Fibroblast of skin of right biceps (primary cell): ENCODE measurements at regions not wholly inside any gene's neighbourhood (a gene's known extent, or its start where the extent isn't known, plus 50 kb on each side); places are given as distances from the start of the nearest gene placed in this dataset.
"Not testable (repeated sequence)": the region's sequence is repeated elsewhere in the genome, so short reads cannot be mapped to it uniquely, and the experiment has no call there.

Experiments
- DNase-seq: peaks from one replicate; pipeline ENCODE4 v3.0.0-alpha.2; 2013

- not testable (repeated sequence) for DNase-seq
Observed at GRCh38 chr9:39463696-39464095, 108.2 kb downstream of the SPATA31A1 start.

GRCh38 chr9:39464122-39464777, 108.8 kb downstream of the SPATA31A1 start:
- DNase-seq, result peak; percentile 81

DNA sequence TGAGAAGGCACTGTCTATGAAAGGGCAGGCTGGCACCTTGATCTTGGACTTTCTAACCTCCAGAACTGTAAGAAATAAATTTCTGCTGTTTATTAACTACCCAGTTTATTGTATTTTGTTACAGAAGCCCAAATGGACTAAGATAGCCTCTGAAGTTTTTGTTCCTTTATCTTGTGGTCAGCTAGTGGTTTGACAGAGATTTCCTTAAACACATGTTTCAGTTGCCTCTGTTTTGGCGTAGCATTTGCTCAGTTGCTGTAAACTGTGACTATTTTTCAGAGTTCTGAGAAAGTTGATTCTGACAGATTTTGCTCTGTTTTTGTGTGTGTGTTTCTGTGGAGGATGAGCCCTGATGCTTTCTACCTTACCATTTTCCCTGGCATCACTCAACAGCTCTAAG, 119.0 kb downstream of the SPATA31A1 start:
- not testable (repeated sequence) for DNase-seq

- DNase-seq, result not testable (repeated sequence)
Observed at GRCh38 chr9:39483073-39483472, 127.6 kb downstream of the SPATA31A1 start.

- DNase-seq, result not testable (repeated sequence)
Observed at GRCh38 chr9:39483880-39484279, 128.4 kb downstream of the SPATA31A1 start.

GRCh38 chr9:39484292-39484691, 128.8 kb downstream of the SPATA31A1 start:
- not testable (repeated sequence) for DNase-seq

DNA sequence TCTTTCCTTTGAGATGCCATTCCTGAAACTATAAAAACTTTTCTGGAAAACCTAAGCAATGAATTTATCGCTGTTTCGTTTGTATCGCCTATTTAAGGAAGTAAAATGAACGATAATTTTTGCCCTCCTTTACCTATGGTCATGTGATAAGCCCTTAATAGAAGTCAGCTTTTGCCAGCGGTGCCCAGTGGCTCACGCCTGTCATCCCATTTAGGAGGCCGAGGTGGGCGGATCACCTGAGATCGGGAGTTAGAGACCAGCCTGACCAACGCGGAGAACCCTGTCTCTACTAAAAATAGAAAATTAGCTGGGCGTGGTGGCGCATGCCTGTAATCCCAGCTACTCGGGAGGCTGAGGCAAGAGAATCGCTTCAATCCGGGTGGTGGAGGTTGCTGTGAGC, 132.0 kb downstream of the SPATA31A1 start:
- not testable (repeated sequence) for DNase-seq

GRCh38 chr9:39496248-39496647, 140.8 kb downstream of the SPATA31A1 start:
- not testable (repeated sequence) for DNase-seq

- not testable (repeated sequence) for DNase-seq
Observed at GRCh38 chr9:39503178-39503577, 147.7 kb downstream of the SPATA31A1 start.

DNA sequence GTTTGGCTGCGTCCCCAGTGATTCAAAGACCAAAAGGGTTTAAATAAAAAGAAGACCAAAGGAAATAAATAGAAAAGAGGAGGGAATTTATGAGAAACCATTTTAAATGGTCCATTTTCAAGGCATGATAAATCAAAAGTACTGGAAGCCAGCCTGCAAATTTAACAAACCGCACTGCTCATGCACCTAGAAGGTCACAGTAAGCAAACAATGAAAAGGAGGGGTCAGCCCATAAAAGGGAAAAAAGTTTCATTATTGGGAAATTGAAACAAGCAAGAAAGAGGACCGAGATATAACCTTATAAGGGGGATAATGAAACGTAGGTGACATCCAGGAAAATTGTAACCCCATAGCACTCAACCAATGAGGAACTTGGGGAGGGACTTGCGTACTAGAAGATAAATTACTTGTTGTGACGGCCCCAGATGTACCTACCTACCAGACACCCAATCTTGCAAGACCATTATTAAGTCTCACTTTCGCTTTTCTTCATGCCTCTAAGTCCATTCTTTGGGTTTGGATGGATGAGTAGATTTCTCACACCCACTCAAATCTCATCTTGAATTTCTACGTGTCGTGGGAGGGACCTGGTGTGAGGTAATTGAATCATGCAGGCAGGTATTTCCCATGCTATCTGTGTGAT, 172.0 kb downstream of the SPATA31A1 start:
- not testable (repeated sequence) for DNase-seq

DNA sequence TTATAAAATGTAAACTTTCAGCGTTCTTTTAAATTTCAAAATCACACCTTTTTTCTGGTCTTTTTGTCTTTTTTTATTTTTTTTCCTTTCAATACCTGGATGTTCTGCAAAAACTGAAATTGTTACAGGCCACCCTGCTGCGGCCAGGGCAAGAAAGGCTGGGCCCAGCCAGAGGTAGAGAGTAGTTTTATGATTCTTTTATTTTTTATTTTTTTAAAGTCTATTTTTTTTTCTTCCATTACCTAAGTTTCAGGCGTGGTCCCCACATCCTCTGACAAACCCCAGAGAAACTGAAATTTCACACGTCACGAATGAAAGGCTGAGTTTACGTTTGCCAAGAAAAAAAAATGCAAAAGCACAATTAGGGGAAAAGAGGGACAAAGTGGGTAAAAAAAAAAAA, 177.1 kb downstream of the SPATA31A1 start:
- DNase-seq, result not testable (repeated sequence)

GRCh38 chr9:39533001-39533762, 177.7 kb downstream of the SPATA31A1 start:
- DNase-seq, result not testable (repeated sequence)

DNA sequence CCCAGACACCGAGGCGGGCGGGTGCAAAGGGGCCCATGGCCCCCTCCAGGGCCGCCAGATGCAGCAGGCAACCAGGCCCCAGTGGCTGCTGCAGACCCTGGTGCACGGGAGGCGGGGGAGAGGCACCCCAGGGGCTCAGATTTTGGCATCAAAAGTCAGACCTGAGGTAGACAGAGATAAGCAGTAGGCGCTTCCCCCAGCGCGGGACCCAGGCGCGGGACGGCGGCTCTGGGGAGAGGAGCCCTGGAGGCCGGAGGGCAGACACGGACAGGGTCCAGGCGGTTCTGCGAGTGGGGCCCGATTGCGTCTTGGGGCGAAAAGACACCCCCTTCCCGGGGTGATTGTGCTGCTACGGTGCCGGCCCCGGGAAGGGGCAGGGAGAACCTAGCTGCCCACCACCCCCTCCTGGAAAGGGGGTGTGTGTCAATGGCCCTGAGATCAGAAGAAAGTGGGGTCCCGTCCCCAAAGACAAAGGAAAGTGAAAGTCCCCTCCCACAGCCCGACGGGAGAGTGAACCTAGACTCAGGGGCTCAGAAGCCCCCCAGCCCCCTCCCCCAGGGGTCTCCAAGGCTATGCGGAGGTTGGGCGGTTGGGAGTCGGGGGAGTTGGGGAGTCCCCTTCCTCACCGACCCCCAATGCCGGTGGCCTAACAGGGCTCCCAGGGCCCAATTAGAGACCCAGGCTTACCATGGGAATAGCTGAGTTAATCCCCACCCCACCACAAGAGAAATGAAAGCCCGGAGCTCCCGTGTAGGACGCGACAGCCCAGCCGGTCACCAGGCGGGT, 178.5 kb downstream of the SPATA31A1 start:
- DNase-seq, result not testable (repeated sequence)

DNA sequence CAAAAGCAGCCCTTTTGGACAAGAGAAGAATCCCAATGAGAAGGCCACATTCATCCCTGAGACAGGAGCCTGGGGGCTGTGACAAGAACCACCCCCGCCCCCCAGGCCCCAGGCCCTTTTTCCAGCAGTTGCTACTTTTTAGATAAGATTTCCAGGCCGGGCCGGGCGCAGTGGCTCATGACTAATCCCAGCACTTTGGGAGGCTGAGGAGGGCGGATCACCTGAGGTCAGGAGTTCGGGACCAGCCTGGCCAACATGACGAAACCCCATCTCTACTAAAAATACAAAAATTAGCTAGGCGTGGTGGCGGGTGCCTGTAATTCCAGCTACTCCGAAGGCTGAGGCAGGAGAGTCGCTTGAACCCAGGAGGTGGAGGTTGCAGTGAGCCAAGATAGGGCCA, 179.4 kb downstream of the SPATA31A1 start:
- not testable (repeated sequence) for DNase-seq

GRCh38 chr9:39542157-39542556, 186.7 kb downstream of the SPATA31A1 start:
- not testable (repeated sequence) for DNase-seq

DNA sequence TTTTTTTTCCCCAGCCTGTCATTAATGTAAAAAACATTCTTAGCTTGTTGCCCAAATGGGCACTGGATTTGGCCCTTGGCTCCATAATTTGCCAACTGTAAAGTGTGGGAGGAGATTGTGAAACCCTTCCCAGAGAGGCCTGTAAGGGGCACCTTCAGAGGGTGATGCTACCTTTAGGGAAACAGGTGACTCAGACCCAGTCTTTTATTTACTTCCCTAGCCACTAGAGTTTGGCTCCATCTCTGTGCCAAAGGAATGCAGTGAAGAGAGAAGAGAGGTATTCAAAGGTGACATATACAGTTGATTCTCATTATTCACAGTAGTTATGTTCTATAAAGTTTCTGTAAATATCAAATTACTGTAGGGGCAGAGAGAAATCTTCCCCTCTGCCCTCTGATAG, 189.6 kb downstream of the SPATA31A1 start:
- DNase-seq, result not testable (repeated sequence)

DNA sequence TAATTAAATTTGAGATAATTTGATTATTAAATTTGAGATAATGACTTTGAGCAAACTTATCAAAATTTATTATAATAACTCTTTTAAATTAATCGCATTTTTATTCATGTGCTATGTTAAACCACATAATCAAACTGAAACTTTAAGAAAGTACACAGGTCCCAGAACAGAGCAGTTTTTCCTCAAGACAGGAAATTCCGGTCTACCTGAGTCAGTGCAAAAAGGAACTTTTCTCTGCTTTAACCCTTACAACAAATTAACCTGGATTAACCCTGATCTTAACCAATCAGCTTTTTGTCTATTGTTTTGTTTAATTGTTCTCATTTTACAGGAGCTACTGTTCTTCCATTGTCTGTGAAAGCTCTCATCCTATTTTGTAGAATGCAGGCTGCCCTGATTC, 195.1 kb downstream of the SPATA31A1 start:
- DNase-seq, result not testable (repeated sequence)

- not testable (repeated sequence) for DNase-seq
Observed at GRCh38 chr9:39551544-39551943, 196.1 kb downstream of the SPATA31A1 start.

GRCh38 chr9:39552242-39552881, 196.9 kb downstream of the SPATA31A1 start:
- DNase-seq, result not testable (repeated sequence)

GRCh38 chr9:39554352-39554751, 198.9 kb downstream of the SPATA31A1 start:
- not testable (repeated sequence) for DNase-seq

GRCh38 chr9:39559384-39559783, 203.9 kb downstream of the SPATA31A1 start:
- DNase-seq, result not testable (repeated sequence)

- DNase-seq, result not testable (repeated sequence)
Observed at GRCh38 chr9:39566782-39567181, 211.3 kb downstream of the SPATA31A1 start.
